Lower lobe of right lung (tissue), 2 donors: ENCODE measurements at regions not wholly inside any gene's neighbourhood (a gene's known extent, or its start where the extent isn't known, plus 50 kb on each side); places are given as distances from the start of the nearest gene placed in this dataset.

Experiments used
- ATAC-seq, 2 donors: fragments of 200-7000 bp; cut with Tn5 transposase; one replicate each; pipeline ENCODE4 v1.9.1; 2020 to 2022; ENCODE audit warnings: mild to moderate bottlenecking in 2 of 2, moderate library complexity in 2 of 2
- DNase-seq: peaks from one replicate; pipeline ENCODE4 v3.0.0-alpha.2; 2020
- H3K27ac ChIP-seq: fragments of 200-600 bp; one replicate; pipeline ENCODE4 v1.8.0; 2022
- H3K27me3 ChIP-seq: fragments of 200-600 bp; one replicate; pipeline ENCODE4 v1.8.0; 2022; ENCODE audit warnings: low read depth
- H3K36me3 ChIP-seq: fragments of 200-600 bp; one replicate; pipeline ENCODE4 v1.8.0; 2022; ENCODE audit warnings: mild to moderate bottlenecking
- H3K4me1 ChIP-seq: fragments of 200-600 bp; one replicate; pipeline ENCODE4 v1.8.0; 2022
- H3K4me3 ChIP-seq: fragments of 200-600 bp; one replicate; pipeline ENCODE4 v1.8.0; 2022; ENCODE audit warnings: mild to moderate bottlenecking
- H3K9me3 ChIP-seq: fragments of 200-600 bp; one replicate; pipeline ENCODE4 v1.8.0; 2022
- CTCF ChIP-seq: fragments of 200-600 bp; IDR thresholded peaks from one replicate; pipeline ENCODE4 v1.8.0; 2022; ENCODE audit warnings: antibody characterized with exemption, mild to moderate bottlenecking
- intact Hi-C: fragments of 100-400 bp; cut with DNase I; formaldehyde crosslinking; loops from one replicate; pipeline ENCODE4 v1.11.0; 2022
- donor health status: DM: no; HTN: yes; CAD: no; lungs with severe emphysema.

GRCh38 chr1:168801032-168801745, 72.2 kb upstream of the DPT start:
- Histone ChIP-seq H3K36me3 (no peaks in the 10 kb centered on the region), H3K4me3 (no peak overlapping the region), H3K27ac (no peak overlapping the region), H3K9me3 (no peaks in the 10 kb centered on the region), H3K27me3 (no peaks in the 10 kb centered on the region), H3K4me1 (no peaks in the 10 kb centered on the region)
- DNase-seq (no peak), ATAC-seq (no peak)
- no peak for TF ChIP-seq CTCF
- intact Hi-C loops, result no loop called here

GRCh38 chr1:168803806-168804510, 75.0 kb upstream of the DPT start:
- Histone ChIP-seq H3K27ac (no peak overlapping the region), H3K9me3 (no peaks in the 10 kb centered on the region), H3K4me3 (no peak overlapping the region), H3K36me3 (no peaks in the 10 kb centered on the region), H3K4me1 (no peaks in the 10 kb centered on the region), H3K27me3 (no peaks in the 10 kb centered on the region)
- no peak for ATAC-seq
- intact Hi-C loops, result no loop called here
- TF ChIP-seq CTCF, result no peak
- no peak for DNase-seq

- Histone ChIP-seq H3K27ac (no peak overlapping the region), H3K9me3 (no peaks in the 10 kb centered on the region), H3K4me3 (no peak overlapping the region), H3K36me3 (no peaks in the 10 kb centered on the region), H3K27me3 (no peaks in the 10 kb centered on the region), H3K4me1 (no peaks in the 10 kb centered on the region)
- TF ChIP-seq CTCF, result no peak
- no peak for DNase-seq
- intact Hi-C loops, result no loop called here
- no peak for ATAC-seq
These were observed 77.9 kb upstream of the DPT start for GRCh38 chr1:168806952-168807351.

GRCh38 chr1:168811176-168811575, 82.2 kb upstream of the DPT start:
- no peak for DNase-seq
- Histone ChIP-seq H3K9me3 (no peaks in the 10 kb centered on the region), H3K27ac (no peak overlapping the region), H3K27me3 (no peaks in the 10 kb centered on the region), H3K36me3 (no peaks in the 10 kb centered on the region), H3K4me3 (no peak overlapping the region), H3K4me1 (no peaks in the 10 kb centered on the region)
- ATAC-seq, result no peak
- intact Hi-C loops, result no loop called here
- TF ChIP-seq CTCF, result no peak

GRCh38 chr1:168819668-168820067, 90.7 kb upstream of the DPT start:
- Histone ChIP-seq H3K36me3 (no peaks in the 10 kb centered on the region), H3K27ac (no peak overlapping the region), H3K27me3 (no peaks in the 10 kb centered on the region), H3K4me1 (no peaks in the 10 kb centered on the region), H3K4me3 (no peak overlapping the region), H3K9me3 (no peaks in the 10 kb centered on the region)
- ATAC-seq (no peak), DNase-seq (no peak)
- no peak for TF ChIP-seq CTCF
- intact Hi-C loops, result no loop called here
